ENCODE measurements at regions not wholly inside any gene's neighbourhood (a gene's known extent, or its start where the extent isn't known, plus 50 kb on each side); places are given as distances from the start of the nearest gene placed in this dataset.

DNA sequence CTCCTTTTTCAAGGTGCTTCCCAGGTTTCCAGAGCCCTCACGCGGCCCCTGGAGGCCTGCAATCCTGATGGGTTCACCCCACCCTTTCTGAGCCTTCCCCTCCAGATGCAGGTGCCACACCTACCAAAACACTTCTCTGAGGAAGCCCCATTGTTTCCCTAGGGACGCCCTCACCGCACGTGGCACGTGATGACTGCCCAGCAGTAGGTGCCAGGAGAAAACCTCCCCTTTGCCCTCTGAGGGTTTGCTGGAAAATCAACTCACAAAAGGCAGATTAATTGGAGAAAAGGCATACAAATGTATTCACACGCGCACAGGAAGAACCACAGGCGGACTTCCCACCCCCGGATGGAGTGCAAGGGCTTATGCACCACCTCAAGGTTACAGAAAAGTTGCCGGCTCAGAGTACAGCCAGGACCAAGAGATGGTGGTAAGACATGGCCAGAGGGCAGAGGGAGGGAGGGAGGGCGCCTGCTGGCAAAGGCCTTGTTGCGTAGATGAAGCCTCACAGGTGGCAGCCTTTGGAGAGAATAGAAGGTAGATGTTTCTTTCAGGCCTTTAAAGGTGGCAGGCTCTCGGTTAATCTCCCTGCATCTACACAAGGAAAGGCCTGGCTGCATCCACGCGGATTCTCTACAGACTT lies 269.4 kb upstream of the RAB6C start:
- Histone ChIP-seq H3K4me3 (replicated peaks in 1 of 3; ENCODE audit: insufficient read depth in 1 of 3, low read depth in 2 of 3, low read length in 3 of 3) (no peak overlapping the region), H3K36me3 (replicated peaks in 1 of 2; ENCODE audit: control insufficient read depth in 1 of 2, insufficient read depth in 2 of 2, low read length in 2 of 2) (no peaks in the 10 kb centered on the region), H4K20me1 (ENCODE audit: insufficient read depth, low read length) (no peaks in the 10 kb centered on the region), H2AFZ (ENCODE audit: low read length) (no peak overlapping the region), H3K4me2 (ENCODE audit: low read depth, low read length) (no peak overlapping the region), H3K9ac (ENCODE audit: insufficient read depth, low read depth, low read length) (no peak overlapping the region), H3K27me3 (ENCODE audit: control insufficient read depth in 1 of 2, insufficient read depth in 2 of 2, low read length in 2 of 2) (no peaks in the 10 kb centered on the region; a peak in 1 of 5 replicates), H3K79me2 (ENCODE audit: insufficient read depth, low read length) (no peaks in the 10 kb centered on the region), H3K9me3 (ENCODE audit: low read length) (no peaks in the 10 kb centered on the region), H3K4me1 (ENCODE audit: insufficient read depth, low read length) (no peaks in the 10 kb centered on the region), H3K27ac (ENCODE audit: extremely low read length, insufficient read depth, low read length) (no peak overlapping the region)
- ATAC-seq, result no peak
- FAIRE-seq, result no peak
- no peak for DNase-seq (ENCODE audit: low spot score)
- BruUV-seq (replicated peaks), result no TSS peak
- CTCF ChIA-PET (ENCODE audit: low intra/inter-chr PET ratio, low total read pairs), result no interaction called here
- in situ Hi-C loops (cut with HindIII; ENCODE audit: extremely low pct_ligation_motif_present, low pct_unique_long_range_greater_than_20kb), result no loop called here
- 40% methylated on average over 16 of the region's 16 CpGs for WGBS (ENCODE audit: low lambda C conversion rate)
- intact Hi-C loops (cut with micrococcal nuclease; ENCODE audit: unreplicated experiment), result no loop called here
- POLR2A ChIA-PET, result no interaction called here
- TF ChIP-seq AKAP8 (CRISPR knock-in tag; IDR thresholded peaks at IDR 0.05) (no peak), ZNF879 (CRISPR knock-in tag; IDR thresholded peaks at IDR 0.05) (no peak), KDM4B (CRISPR knock-in tag; IDR thresholded peaks at IDR 0.05) (no peak), MBNL3 (CRISPR knock-in tag; conservative IDR thresholded peaks at IDR 0.05) (no peak), NFKB2 (CRISPR knock-in tag; IDR thresholded peaks at IDR 0.05; ENCODE audit: borderline replicate concordance) (no peak), ZNF543 (CRISPR knock-in tag; IDR thresholded peaks at IDR 0.05) (no peak), FOXC1 (CRISPR knock-in tag; IDR thresholded peaks at IDR 0.05; ENCODE audit: borderline replicate concordance) (no peak), GPN1 (CRISPR knock-in tag; IDR thresholded peaks at IDR 0.05; ENCODE audit: borderline replicate concordance) (no peak), CCAR2 (optimal IDR thresholded peaks at IDR 0.05; ENCODE audit: low read depth, low read length) (no peak), PBX3 (CRISPR knock-in tag; IDR thresholded peaks at IDR 0.05; ENCODE audit: borderline replicate concordance) (no peak), ZNF292 (CRISPR knock-in tag; IDR thresholded peaks at IDR 0.05; ENCODE audit: borderline replicate concordance, low read depth) (no peak), ZNF577 (CRISPR knock-in tag; IDR thresholded peaks at IDR 0.05; ENCODE audit: borderline replicate concordance, low read depth) (no peak)
- TF ChIP-seq, protein P1, sequence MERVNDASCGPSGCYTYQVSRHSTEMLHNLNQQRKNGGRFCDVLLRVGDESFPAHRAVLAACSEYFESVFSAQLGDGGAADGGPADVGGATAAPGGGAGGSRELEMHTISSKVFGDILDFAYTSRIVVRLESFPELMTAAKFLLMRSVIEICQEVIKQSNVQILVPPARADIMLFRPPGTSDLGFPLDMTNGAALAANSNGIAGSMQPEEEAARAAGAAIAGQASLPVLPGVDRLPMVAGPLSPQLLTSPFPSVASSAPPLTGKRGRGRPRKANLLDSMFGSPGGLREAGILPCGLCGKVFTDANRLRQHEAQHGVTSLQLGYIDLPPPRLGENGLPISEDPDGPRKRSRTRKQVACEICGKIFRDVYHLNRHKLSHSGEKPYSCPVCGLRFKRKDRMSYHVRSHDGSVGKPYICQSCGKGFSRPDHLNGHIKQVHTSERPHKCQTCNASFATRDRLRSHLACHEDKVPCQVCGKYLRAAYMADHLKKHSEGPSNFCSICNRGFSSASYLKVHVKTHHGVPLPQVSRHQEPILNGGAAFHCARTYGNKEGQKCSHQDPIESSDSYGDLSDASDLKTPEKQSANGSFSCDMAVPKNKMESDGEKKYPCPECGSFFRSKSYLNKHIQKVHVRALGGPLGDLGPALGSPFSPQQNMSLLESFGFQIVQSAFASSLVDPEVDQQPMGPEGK (CRISPR knock-in tag; IDR thresholded peaks at IDR 0.05), result no peak
- TF ChIP-seq, protein P2, sequence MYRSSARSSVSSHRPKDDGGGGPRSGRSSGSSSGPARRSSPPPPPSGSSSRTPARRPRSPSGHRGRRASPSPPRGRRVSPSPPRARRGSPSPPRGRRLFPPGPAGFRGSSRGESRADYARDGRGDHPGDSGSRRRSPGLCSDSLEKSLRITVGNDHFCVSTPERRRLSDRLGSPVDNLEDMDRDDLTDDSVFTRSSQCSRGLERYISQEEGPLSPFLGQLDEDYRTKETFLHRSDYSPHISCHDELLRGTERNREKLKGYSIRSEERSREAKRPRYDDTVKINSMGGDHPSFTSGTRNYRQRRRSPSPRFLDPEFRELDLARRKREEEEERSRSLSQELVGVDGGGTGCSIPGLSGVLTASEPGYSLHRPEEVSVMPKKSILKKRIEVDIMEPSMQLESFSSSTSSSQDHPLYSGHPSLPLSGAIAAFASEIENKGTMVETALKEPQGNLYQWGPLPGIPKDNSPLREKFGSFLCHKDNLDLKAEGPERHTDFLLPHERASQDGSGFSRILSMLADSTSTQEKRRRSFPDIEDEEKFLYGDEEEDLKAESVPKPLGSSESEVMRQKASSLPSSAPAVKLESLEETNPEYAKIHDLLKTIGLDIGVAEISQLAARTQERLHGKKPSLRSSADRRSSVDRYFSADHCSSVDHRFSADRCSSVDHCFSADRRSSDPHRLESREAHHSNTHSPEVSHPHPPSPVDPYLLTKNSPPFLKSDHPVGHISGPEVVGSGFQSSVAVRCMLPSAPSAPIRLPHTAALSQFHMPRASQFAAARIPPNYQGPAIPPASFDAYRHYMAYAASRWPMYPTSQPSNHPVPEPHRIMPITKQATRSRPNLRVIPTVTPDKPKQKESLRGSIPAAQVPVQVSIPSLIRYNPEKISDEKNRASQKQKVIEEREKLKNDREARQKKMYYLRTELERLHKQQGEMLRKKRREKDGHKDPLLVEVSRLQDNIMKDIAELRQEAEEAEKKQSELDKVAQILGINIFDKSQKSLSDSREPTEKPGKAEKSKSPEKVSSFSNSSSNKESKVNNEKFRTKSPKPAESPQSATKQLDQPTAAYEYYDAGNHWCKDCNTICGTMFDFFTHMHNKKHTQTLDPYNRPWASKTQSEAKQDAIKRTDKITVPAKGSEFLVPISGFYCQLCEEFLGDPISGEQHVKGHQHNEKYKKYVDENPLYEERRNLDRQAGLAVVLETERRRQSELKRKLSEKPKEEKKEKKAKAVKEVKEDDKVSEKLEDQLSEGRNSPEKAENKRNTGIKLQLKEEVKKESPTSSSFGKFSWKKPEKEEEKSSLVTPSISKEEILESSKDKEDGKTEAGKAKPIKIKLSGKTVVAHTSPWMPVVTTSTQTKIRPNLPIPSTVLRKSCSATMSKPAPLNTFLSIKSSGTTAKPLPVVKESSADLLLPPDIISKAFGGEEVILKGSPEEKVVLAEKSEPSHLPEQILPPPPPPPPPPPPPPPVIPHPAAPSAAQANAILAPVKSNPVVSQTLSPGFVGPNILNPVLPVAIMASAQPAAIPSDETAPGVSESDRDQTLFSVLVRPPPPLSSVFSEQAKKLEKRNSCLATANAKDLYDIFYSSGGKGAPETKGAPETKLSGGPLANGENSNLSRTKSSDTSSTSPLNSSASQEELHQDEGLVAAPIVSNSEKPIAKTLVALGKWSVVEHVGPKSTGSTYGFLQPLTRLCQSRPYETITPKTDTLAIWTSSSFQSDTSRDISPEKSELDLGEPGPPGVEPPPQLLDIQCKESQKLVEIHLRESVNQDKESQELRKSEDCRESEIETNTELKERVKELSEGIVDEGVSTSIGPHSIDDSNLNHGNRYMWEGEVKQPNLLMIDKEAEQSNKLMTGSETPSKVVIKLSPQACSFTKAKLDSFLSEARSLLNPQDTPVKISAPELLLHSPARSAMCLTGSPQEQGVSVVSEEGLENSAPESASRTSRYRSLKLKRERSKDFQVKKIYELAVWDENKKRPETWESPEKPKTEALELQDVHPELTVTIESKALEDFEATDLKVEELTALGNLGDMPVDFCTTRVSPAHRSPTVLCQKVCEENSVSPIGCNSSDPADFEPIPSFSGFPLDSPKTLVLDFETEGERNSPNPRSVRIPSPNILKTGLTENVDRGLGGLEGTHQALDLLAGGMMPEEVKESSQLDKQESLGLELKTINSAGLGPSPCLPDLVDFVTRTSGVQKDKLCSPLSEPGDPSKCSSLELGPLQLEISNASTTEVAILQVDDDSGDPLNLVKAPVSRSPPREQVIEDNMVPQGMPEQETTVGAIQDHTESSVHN (CRISPR knock-in tag; IDR thresholded peaks at IDR 0.05), result no peak
